ENCODE measurements at regions not wholly inside any gene's neighbourhood (a gene's known extent, or its start where the extent isn't known, plus 50 kb on each side); places are given as distances from the start of the nearest gene placed in this dataset.

GRCh38 chrX:115491766-115492165 lies 69.2 kb upstream of the PLS3 start:
- DNase-seq (ENCODE audit: low spot score) = no peak

DNA sequence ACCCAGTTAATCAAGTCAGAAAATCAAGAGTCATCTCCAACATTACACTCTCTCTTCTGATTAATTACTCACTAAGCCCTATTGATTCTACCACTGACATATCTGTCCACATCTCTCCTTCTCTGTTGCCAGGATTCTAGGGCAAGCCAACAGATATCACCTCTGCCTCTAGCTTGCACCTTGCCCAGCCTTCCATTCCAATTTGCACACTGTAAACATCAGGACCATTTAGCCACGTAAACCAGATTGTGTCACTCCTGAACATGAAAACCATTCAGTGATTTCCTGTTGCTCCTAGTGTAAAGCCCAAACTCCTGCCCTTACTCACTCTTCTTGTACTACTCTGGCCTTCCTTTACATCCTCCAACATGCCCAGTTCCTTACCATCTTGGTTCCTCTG lies 68.0 kb upstream of the PLS3 start:
- DNase-seq (ENCODE audit: low spot score) = no peak

DNA sequence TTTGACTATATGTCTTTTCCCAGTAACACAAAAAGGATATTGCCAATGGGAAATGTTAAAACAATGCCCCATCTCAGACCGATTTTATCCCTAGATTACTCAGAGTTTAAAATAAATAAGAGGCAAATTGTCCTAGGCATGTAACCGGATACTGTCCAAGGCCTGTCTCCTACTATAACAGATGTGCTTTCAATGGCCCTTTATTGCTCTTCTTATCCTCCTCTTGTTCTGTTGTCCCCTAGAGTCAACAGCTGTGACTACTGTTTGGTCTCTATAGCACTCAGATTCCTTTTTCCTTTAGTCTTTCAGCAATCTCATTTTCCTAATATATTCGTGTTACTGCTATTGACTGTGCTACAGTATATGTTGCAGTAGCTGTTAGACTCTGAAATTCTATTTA lies 66.8 kb upstream of the PLS3 start:
- peak; percentile 1 for DNase-seq (ENCODE audit: low spot score)

GRCh38 chrX:115499112-115499805 lies 61.7 kb upstream of the PLS3 start:
- no peak for DNase-seq (ENCODE audit: low spot score)

DNA sequence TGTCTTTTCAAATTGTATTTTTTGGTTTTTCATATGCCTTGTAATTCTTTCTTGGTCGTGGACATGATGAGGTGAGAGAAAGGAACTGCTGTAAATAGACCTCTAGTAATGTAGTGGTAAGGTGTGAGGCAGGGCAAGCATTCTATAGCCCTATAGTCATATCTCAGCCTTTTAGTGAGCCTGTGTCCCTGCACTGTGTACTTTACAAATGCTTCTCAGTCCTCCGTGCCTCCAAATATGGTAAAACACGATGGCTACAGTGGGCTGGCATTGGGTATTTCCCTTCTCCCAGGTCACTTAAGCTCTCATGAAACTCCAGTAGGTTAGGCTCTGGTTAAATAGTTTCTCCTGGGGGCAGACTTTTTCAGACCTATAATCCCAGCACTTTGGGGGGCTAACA lies 57.9 kb upstream of the PLS3 start:
- DNase-seq (ENCODE audit: low spot score) = no peak

DNA sequence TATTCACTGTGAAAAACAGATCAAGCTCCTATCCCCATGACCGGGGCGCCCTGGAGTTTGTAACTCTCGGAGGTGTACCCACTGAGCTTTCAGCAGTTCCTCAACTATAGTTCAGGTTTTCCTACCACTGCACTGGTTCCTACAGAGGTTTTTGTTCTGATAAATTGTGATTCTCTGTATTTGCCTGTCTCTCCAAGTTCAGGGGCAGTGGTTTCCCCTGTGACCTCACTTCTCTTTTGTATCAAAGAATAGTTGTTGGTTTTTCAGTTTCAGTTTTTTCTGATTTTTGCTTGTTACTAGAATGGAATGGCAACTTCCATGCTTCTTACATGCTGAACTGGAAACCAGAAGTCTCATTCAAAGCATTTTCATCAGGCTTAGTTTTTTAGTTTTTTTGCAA lies 56.8 kb upstream of the PLS3 start:
- no peak for DNase-seq (ENCODE audit: low spot score)
